NB4 (cell line): ENCODE measurements at regions not wholly inside any gene's neighbourhood (a gene's known extent, or its start where the extent isn't known, plus 50 kb on each side); places are given as distances from the start of the nearest gene placed in this dataset.

ENCODE experiments used
- DNase-seq: peaks from one replicate; pipeline ENCODE4 v3.0.0; 2010; ENCODE audit warnings: low read depth
- H3K4me3 ChIP-seq: one replicate; pipeline ENCODE4 v1.5.1; 2011; ENCODE audit warnings: mild to moderate bottlenecking, low read depth, low read length, moderate library complexity
- CTCF ChIP-seq: IDR thresholded peaks from one replicate; pipeline ENCODE4 v1.5.1; 2012; ENCODE audit warnings: low read depth, low read length
- MAX ChIP-seq: IDR thresholded peaks from 2 replicates; pipeline ENCODE4 v1.6.1; 2011; ENCODE audit warnings: low read depth, low read length
- MYC ChIP-seq: IDR thresholded peaks from 2 replicates; pipeline ENCODE4 v1.6.1; 2011; ENCODE audit warnings: low read depth, low read length
- POLR2A ChIP-seq: IDR thresholded peaks from 2 replicates; pipeline ENCODE4 v1.6.1; 2011; ENCODE audit warnings: mild to moderate bottlenecking; ENCODE audit not compliant: insufficient read length; ENCODE audit errors: extremely low read depth

GRCh38 chr1:200479816-200480215 is 70.0 kb upstream of the ZNF281 start:
- no peak for TF ChIP-seq MAX
- TF ChIP-seq CTCF, result no peak
- TF ChIP-seq MYC, result no peak
- TF ChIP-seq POLR2A, result no peak
- no peak for DNase-seq
- H3K4me3 ChIP-seq, result no peak overlapping the region

- DNase-seq, result no peak
- no peak overlapping the region for H3K4me3 ChIP-seq
- TF ChIP-seq MAX (no peak), POLR2A (no peak), MYC (no peak), CTCF (no peak)
Measured at GRCh38 chr1:200478945-200479558, 69.2 kb upstream of the ZNF281 start.

- TF ChIP-seq MYC (no peak), POLR2A (no peak), MAX (no peak), CTCF (no peak)
- DNase-seq, result no peak
- no peak overlapping the region for H3K4me3 ChIP-seq
Measured at GRCh38 chr1:200478239-200478623, 68.4 kb upstream of the ZNF281 start.

- no peak for TF ChIP-seq MAX
- TF ChIP-seq POLR2A, result no peak
- TF ChIP-seq CTCF, result no peak
- TF ChIP-seq MYC, result no peak
- no peak for DNase-seq
- no peak overlapping the region for H3K4me3 ChIP-seq
Measured at GRCh38 chr1:200474633-200475032, 64.8 kb upstream of the ZNF281 start.

- DNase-seq, result no peak
- no peak overlapping the region for H3K4me3 ChIP-seq
- TF ChIP-seq POLR2A, result no peak
- TF ChIP-seq CTCF, result no peak
- no peak for TF ChIP-seq MAX
- TF ChIP-seq MYC, result no peak
Measured at GRCh38 chr1:200473698-200474371, 64.0 kb upstream of the ZNF281 start.
